Femur (tissue), 1 donor: ENCODE measurements at regions not wholly inside any gene's neighbourhood (a gene's known extent, or its start where the extent isn't known, plus 50 kb on each side); places are given as distances from the start of the nearest gene placed in this dataset.

Experiments used
- DNase-seq: peaks from one replicate; pipeline ENCODE4 v3.0.0-alpha.2; 2017

GRCh38 chr1:217373761-217374701 lies 256.9 kb downstream of the GPATCH2 start:
- DNase-seq: no peak

GRCh38 chr1:217372049-217372970 lies 258.6 kb downstream of the GPATCH2 start:
- no peak for DNase-seq

GRCh38 chr1:217370757-217371156 lies 260.1 kb downstream of the GPATCH2 start:
- no peak for DNase-seq

GRCh38 chr1:217369996-217370551 lies 260.8 kb downstream of the GPATCH2 start:
- DNase-seq: no peak

- DNase-seq: no peak
Observed at GRCh38 chr1:217369271-217369981, 261.5 kb downstream of the GPATCH2 start.

GRCh38 chr1:217364220-217364619 lies 266.7 kb downstream of the GPATCH2 start:
- no peak for DNase-seq

- no peak for DNase-seq
Observed at GRCh38 chr1:217363319-217363718, 267.6 kb downstream of the GPATCH2 start.

GRCh38 chr1:217360510-217360909 lies 270.4 kb downstream of the GPATCH2 start:
- no peak for DNase-seq

GRCh38 chr1:217354895-217355294 lies 276.0 kb downstream of the GPATCH2 start:
- no peak for DNase-seq

- DNase-seq: no peak
Observed at GRCh38 chr1:217348960-217349664, 281.8 kb downstream of the GPATCH2 start.

- no peak for DNase-seq
Observed at GRCh38 chr1:217344712-217345111, 286.2 kb downstream of the GPATCH2 start.

- DNase-seq: no peak
Observed at GRCh38 chr1:217343907-217344306, 287.0 kb downstream of the GPATCH2 start.

- no peak for DNase-seq
Observed at GRCh38 chr1:217342105-217342504, 288.8 kb downstream of the GPATCH2 start.

- no peak for DNase-seq
Observed at GRCh38 chr1:217336724-217337123, 294.2 kb downstream of the GPATCH2 start.

- no peak for DNase-seq
Observed at GRCh38 chr1:217333939-217334338, 297.0 kb downstream of the GPATCH2 start.

GRCh38 chr1:217332431-217333065 lies 298.3 kb downstream of the GPATCH2 start:
- peak; percentile 19 for DNase-seq

GRCh38 chr1:217331698-217332097 lies 299.2 kb downstream of the GPATCH2 start:
- DNase-seq: no peak

GRCh38 chr1:217327901-217328300 lies 303.0 kb downstream of the GPATCH2 start:
- DNase-seq: no peak

GRCh38 chr1:217322834-217323233 lies 308.1 kb downstream of the GPATCH2 start:
- no peak for DNase-seq

GRCh38 chr1:217315346-217315745 lies 315.5 kb downstream of the GPATCH2 start:
- no peak for DNase-seq

GRCh38 chr1:217313096-217313495 lies 317.8 kb downstream of the GPATCH2 start:
- DNase-seq: no peak
